Activated CD8-positive, alpha-beta memory T cell treated with anti-CD3 and anti-CD28 coated beads, Interleukin-2, amount 10 ng/mL, durations not matched to agents 7 days and 5 days (primary cell): ENCODE measurements at regions not wholly inside any gene's neighbourhood (a gene's known extent, or its start where the extent isn't known, plus 50 kb on each side); places are given as distances from the start of the nearest gene placed in this dataset.
A peak's percentile ranks its signal among the peaks of the same experiment; 100 is the strongest.
"Not testable (repeated sequence)": the region's sequence is repeated elsewhere in the genome, so short reads cannot be mapped to it uniquely, and the experiment has no call there.

Source experiments
- ATAC-seq: fragments of 150-1000 bp; cut with Tn5 transposase; one replicate; pipeline ENCODE4 v1.10.0; 2021; ENCODE audit warnings: moderate library complexity
- CTCF ChIA-PET: fragments of 350-600 bp; sonication (Branson Sonifier 250); formaldehyde crosslinking; loops from one replicate; lab custom pipeline; 2021; ENCODE audit warnings: antibody characterized with exemption; lab: Charles Lee
- DNase-seq: peaks from one replicate; pipeline ENCODE4 v3.0.0-alpha.2; 2020
- H3K27ac Mint-ChIP-seq: one replicate; pipeline ENCODE4 v1.8.0; 2021; ENCODE audit warnings: mild to moderate bottlenecking, mixed read lengths
- H3K27me3 Mint-ChIP-seq: one replicate; pipeline ENCODE4 v1.8.0; 2021; ENCODE audit warnings: mixed read lengths
- H3K36me3 Mint-ChIP-seq: one replicate; pipeline ENCODE4 v1.8.0; 2021; ENCODE audit warnings: mild to moderate bottlenecking, mixed read lengths
- H3K4me1 Mint-ChIP-seq: one replicate; pipeline ENCODE4 v1.8.0; 2021; ENCODE audit warnings: mixed read lengths
- H3K4me3 Mint-ChIP-seq: one replicate; pipeline ENCODE4 v1.8.0; 2021; ENCODE audit warnings: mild to moderate bottlenecking, moderate library complexity, mixed read lengths
- H3K9me3 Mint-ChIP-seq: one replicate; pipeline ENCODE4 v1.8.0; 2022; ENCODE audit warnings: low read depth, mixed read lengths

DNA sequence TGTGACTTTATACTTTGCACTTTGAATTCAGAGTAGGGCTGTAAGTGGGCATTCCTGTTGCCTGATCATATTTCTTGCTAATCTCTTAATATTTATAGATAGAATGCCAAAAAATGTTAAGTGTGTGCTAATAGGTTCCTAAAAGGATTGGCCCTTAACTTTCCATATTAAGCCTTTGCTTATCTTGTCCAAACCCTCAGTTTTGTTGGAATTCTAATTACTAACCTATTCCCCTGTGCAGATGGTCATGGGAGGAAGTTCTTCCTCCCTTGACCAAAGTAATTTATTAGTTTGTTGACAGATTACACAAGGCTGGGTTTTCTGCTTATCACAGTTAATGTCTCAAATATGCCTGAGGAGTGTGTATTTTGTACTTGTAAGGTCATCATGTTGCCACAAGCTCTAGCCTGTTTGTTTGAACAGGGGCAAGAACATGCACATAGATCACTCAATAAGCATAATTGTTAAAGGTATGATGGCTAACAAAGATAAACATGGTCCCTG is 541.1 kb upstream of the SPRY2 start:
- peaks cover 2% of the 10 kb centered on the region for H3K9me3 Mint-ChIP-seq
- H3K4me3 Mint-ChIP-seq: no peak overlapping the region
- no peak overlapping the region for H3K27ac Mint-ChIP-seq
- H3K36me3 Mint-ChIP-seq: no peaks in the 10 kb centered on the region
- H3K4me1 Mint-ChIP-seq: no peaks in the 10 kb centered on the region
- ATAC-seq (no peak), DNase-seq (no peak)
- CTCF ChIA-PET: no interaction called here
- no peaks in the 10 kb centered on the region for H3K27me3 Mint-ChIP-seq

GRCh38 chr13:80881495-80881894 is 540.6 kb upstream of the SPRY2 start:
- Mint-ChIP-seq H3K4me3 (no peak overlapping the region), H3K27me3 (no peaks in the 10 kb centered on the region), H3K4me1 (no peaks in the 10 kb centered on the region), H3K27ac (no peak overlapping the region), H3K36me3 (no peaks in the 10 kb centered on the region), H3K9me3 (no peaks in the 10 kb centered on the region)
- DNase-seq: no peak
- CTCF ChIA-PET: no interaction called here
- ATAC-seq: no peak

DNA sequence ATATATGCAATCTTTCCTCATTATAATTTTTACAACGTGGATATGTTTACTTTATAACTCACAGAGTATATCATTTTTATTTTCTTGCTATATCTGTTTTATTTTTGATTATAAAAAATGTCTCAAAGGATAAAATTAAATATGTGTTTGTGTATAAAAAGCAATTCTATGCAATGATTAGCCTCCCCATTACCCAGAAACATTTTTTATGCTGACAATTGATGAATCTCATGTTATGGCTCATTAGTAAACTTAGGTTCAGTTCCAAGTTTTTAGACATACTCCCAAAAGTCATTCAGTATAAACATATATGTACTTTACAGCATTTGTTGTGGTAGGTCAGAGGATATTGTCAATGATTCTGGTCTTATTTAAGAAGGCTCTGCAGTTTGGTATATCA is 540.1 kb upstream of the SPRY2 start:
- ATAC-seq: no peak

DNA sequence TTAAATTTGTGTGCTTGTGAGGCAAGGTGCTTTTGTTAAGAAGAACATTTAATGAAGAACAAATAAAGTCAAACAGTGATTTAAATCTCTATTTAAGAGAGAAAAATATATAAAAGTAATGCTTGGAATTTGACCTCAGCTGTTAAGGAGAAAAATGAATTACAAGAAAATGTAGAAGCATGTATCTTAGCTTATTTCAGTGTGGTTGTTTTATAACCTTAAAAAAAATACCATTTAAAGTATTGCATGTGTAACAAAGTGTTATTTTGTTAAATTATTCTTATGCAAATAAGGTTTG is 537.0 kb upstream of the SPRY2 start:
- Mint-ChIP-seq H3K27ac (no peak overlapping the region), H3K27me3 (no peaks in the 10 kb centered on the region), H3K4me1 (no peaks in the 10 kb centered on the region), H3K9me3 (no peaks in the 10 kb centered on the region), H3K4me3 (no peak overlapping the region), H3K36me3 (no peaks in the 10 kb centered on the region)
- DNase-seq (no peak), ATAC-seq (no peak)
- CTCF ChIA-PET: no interaction called here

More for the DNA sequence above, 540.1 kb upstream of the SPRY2 start:
- no peaks in the 10 kb centered on the region for H3K36me3 Mint-ChIP-seq
- H3K4me3 Mint-ChIP-seq: no peak overlapping the region
- CTCF ChIA-PET: no interaction called here
- H3K4me1 Mint-ChIP-seq: no peaks in the 10 kb centered on the region
- no peaks in the 10 kb centered on the region for H3K27me3 Mint-ChIP-seq
- H3K9me3 Mint-ChIP-seq: no peaks in the 10 kb centered on the region
- no peak overlapping the region for H3K27ac Mint-ChIP-seq
- DNase-seq: no peak

DNA sequence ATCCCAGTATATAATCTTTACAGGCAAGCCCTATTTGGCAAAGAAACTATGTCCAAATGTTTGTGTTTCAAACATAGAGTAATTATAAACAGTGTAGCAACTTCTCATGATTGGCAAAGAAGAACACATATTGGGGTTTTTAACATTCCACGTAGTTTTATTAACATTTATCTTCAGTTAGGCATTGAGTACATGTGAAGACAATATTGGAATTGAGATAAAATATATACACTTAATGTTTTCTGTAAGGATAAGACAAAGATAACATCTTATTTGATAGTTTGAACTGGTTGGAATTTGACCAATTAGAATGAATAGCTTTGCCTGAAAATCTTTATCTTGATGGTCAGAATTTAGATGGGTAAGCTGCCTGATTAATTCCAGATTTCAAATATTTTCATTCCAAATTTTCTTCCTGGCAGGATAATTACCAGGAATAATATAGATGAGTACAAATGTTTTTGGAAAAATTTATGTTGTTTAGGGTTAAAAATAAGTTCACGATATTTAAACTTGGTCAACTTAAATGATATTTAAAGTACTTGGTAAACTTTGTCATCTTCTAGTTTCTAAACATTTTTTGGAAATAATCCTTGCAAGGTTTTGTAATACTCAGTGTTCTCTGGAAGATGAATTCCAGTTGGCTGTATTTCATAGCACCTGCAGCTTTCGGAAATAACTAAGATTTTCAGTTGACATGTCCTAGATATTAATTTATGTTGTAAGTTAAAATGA is 536.5 kb upstream of the SPRY2 start:
- no peaks in the 10 kb centered on the region for H3K4me1 Mint-ChIP-seq
- ATAC-seq: no peak
- CTCF ChIA-PET: no interaction called here
- no peak overlapping the region for H3K27ac Mint-ChIP-seq
- no peak for DNase-seq
- no peaks in the 10 kb centered on the region for H3K36me3 Mint-ChIP-seq
- no peaks in the 10 kb centered on the region for H3K9me3 Mint-ChIP-seq
- H3K4me3 Mint-ChIP-seq: no peak overlapping the region
- no peaks in the 10 kb centered on the region for H3K27me3 Mint-ChIP-seq

DNA sequence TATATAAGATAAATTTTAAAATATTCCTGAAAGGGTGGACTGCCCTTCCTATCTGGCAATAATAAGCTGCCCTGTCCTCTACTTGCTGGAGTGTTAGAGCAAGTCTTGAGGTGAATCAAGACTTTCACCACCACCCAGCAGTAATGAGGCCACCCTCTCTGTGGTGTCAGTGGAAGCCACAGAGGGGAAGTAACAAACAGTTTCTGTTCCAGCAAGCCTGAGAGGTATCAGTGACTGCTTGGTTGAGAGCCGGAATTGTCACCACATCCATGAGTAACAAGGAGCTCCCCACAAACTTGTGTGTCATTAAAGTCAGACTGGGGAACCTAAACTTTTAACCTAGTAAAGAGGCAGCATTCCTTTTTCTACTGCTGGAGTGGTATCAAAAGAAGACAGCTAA is 532.7 kb upstream of the SPRY2 start:
- no peaks in the 10 kb centered on the region for H3K36me3 Mint-ChIP-seq
- H3K4me1 Mint-ChIP-seq: no peaks in the 10 kb centered on the region
- DNase-seq (peak; percentile 45), ATAC-seq (peak; percentile 47)
- no peaks in the 10 kb centered on the region for H3K27me3 Mint-ChIP-seq
- no peak overlapping the region for H3K4me3 Mint-ChIP-seq
- no peaks in the 10 kb centered on the region for H3K9me3 Mint-ChIP-seq
- H3K27ac Mint-ChIP-seq: no peak overlapping the region
- CTCF ChIA-PET: no interaction called here

DNA sequence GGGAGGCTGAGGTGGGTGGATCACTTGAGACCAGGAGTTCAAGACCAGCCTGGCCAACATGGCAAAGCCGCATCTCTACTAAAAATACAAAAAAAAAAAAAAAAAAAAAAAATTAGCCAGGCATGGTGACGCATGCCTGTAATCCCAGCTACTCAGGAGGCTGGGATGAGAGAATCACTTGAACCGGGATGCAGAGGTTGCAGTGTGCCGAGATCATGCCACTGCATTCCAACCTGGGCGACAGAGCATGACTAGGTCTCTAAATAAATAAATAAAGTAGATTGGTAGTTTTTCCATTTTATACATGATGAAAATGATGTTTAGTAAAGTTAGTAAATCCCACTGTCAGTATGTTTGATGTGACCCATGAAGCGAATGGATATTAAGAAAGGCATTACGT is 531.0 kb upstream of the SPRY2 start:
- ATAC-seq, H3K4me3 Mint-ChIP-seq, CTCF ChIA-PET, H3K27ac Mint-ChIP-seq, H3K9me3 Mint-ChIP-seq, H3K27me3 Mint-ChIP-seq, H3K36me3 Mint-ChIP-seq, H3K4me1 Mint-ChIP-seq, DNase-seq: not testable (repeated sequence)

DNA sequence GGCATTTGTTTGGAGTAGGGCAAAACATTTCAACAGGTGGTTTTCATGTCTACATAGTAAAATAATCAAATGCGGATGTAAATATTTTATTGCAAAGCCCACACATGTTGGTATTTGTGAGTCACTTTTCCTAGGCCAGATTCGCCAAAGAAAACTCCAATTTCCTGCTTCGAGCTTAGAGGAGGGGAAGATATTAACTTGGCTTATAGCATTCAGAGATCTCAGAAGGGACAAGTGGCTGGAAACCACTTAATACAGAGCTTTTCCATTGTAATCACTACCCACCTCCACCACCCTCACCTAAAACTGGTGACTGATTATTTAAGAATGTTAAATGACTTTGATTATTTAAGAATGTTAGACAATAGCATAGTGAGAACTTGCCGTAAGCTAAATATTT is 530.6 kb upstream of the SPRY2 start:
- H3K36me3 Mint-ChIP-seq: no peaks in the 10 kb centered on the region
- no peak overlapping the region for H3K4me3 Mint-ChIP-seq
- H3K9me3 Mint-ChIP-seq: no peaks in the 10 kb centered on the region
- CTCF ChIA-PET: no interaction called here
- H3K27me3 Mint-ChIP-seq: no peaks in the 10 kb centered on the region
- no peak overlapping the region for H3K27ac Mint-ChIP-seq
- DNase-seq: no peak
- ATAC-seq: no peak
- no peaks in the 10 kb centered on the region for H3K4me1 Mint-ChIP-seq

GRCh38 chr13:80870186-80870585 is 529.3 kb upstream of the SPRY2 start:
- Mint-ChIP-seq H3K4me1 (no peaks in the 10 kb centered on the region), H3K4me3 (no peak overlapping the region), H3K36me3 (no peaks in the 10 kb centered on the region), H3K27ac (no peak overlapping the region), H3K27me3 (no peaks in the 10 kb centered on the region), H3K9me3 (no peaks in the 10 kb centered on the region)
- no peak for ATAC-seq
- CTCF ChIA-PET: no interaction called here
- no peak for DNase-seq

DNA sequence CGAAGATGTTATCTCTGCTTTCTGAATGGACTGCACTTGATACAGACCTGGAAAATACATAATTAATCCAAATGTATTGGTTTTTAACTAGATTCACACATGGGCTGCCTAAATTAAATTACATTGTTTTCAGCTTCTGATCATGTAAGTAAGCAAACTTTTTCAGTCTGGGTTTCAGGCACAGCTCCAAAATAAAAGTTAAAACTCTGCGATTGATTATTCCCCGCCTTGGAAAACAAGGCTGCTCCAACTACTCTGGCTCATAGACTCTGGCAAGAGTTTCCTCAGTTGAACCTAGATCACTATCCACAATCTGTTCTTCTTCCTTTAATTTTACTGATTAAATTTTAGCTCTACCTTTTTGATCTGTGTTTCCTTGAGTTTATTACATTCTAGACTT is 526.0 kb upstream of the SPRY2 start:
- no peak for ATAC-seq
- no peak for DNase-seq
- no peaks in the 10 kb centered on the region for H3K27me3 Mint-ChIP-seq
- H3K36me3 Mint-ChIP-seq: no peaks in the 10 kb centered on the region
- no peaks in the 10 kb centered on the region for H3K4me1 Mint-ChIP-seq
- CTCF ChIA-PET: no interaction called here
- no peak overlapping the region for H3K4me3 Mint-ChIP-seq
- H3K9me3 Mint-ChIP-seq: peaks cover 2% of the 10 kb centered on the region
- H3K27ac Mint-ChIP-seq: no peak overlapping the region

DNA sequence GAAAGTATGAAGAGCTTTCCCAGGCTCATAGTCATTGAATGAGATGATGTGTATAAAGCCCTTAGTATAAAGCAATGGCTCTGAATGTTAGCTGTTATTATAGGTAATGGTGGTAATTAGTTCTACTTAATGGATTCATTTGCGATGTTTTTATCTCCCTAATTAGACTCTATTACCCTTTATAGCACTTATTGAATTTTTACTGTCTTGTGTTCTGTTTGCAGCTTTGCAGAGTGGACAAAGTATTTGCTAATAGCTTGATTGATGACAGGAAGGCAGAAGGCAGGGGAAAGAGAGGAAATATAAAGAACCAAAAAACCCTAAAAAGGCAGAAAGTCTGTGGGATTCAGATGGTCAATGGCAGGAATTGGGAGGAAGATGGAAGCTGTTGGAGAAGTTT is 524.4 kb upstream of the SPRY2 start:
- DNase-seq: no peak
- ATAC-seq: no peak
- CTCF ChIA-PET: no interaction called here
- Mint-ChIP-seq H3K36me3 (no peaks in the 10 kb centered on the region), H3K27ac (no peak overlapping the region), H3K27me3 (no peaks in the 10 kb centered on the region), H3K9me3 (peaks cover 2% of the 10 kb centered on the region), H3K4me3 (no peak overlapping the region), H3K4me1 (no peaks in the 10 kb centered on the region)

- Mint-ChIP-seq H3K36me3 (no peaks in the 10 kb centered on the region), H3K4me1 (no peaks in the 10 kb centered on the region), H3K9me3 (peaks cover 2% of the 10 kb centered on the region), H3K27me3 (no peaks in the 10 kb centered on the region), H3K27ac (no peak overlapping the region), H3K4me3 (no peak overlapping the region)
- no peak for ATAC-seq
- DNase-seq: no peak
- CTCF ChIA-PET: no interaction called here
Measured at GRCh38 chr13:80862456-80862855, 521.5 kb upstream of the SPRY2 start.

- CTCF ChIA-PET: no interaction called here
- H3K9me3 Mint-ChIP-seq: peaks cover 2% of the 10 kb centered on the region
- H3K4me3 Mint-ChIP-seq: no peak overlapping the region
- H3K4me1 Mint-ChIP-seq: no peaks in the 10 kb centered on the region
- no peak overlapping the region for H3K27ac Mint-ChIP-seq
- H3K27me3 Mint-ChIP-seq: no peaks in the 10 kb centered on the region
- no peak for DNase-seq
- no peaks in the 10 kb centered on the region for H3K36me3 Mint-ChIP-seq
- ATAC-seq: no peak
Measured at GRCh38 chr13:80860845-80861244, 519.9 kb upstream of the SPRY2 start.

GRCh38 chr13:80858131-80858530 is 517.2 kb upstream of the SPRY2 start:
- Mint-ChIP-seq H3K27me3 (no peaks in the 10 kb centered on the region), H3K4me3 (no peak overlapping the region), H3K9me3 (no peaks in the 10 kb centered on the region), H3K4me1 (no peaks in the 10 kb centered on the region), H3K27ac (no peak overlapping the region), H3K36me3 (no peaks in the 10 kb centered on the region)
- CTCF ChIA-PET: no interaction called here
- ATAC-seq: no peak
- no peak for DNase-seq

GRCh38 chr13:80857321-80857720 is 516.4 kb upstream of the SPRY2 start:
- no peak for DNase-seq
- no peak for ATAC-seq
- CTCF ChIA-PET: no interaction called here
- Mint-ChIP-seq H3K36me3 (no peaks in the 10 kb centered on the region), H3K27me3 (no peaks in the 10 kb centered on the region), H3K27ac (no peak overlapping the region), H3K9me3 (no peaks in the 10 kb centered on the region), H3K4me3 (no peak overlapping the region), H3K4me1 (no peaks in the 10 kb centered on the region)
